ENCODE measurements at regions not wholly inside any gene's neighbourhood (a gene's known extent, or its start where the extent isn't known, plus 50 kb on each side); places are given as distances from the start of the nearest gene placed in this dataset.
A peak's percentile ranks its signal among the peaks of the same experiment; 100 is the strongest.

- Mint-ChIP-seq H3K4me1 (peaks cover 19% of the 10 kb centered on the region), H3K36me3 (ENCODE audit: low read depth) (peaks cover 19% of the 10 kb centered on the region), H3K27me3 (ENCODE audit: insufficient read depth) (no peaks in the 10 kb centered on the region), H3K9me3 (peaks cover 48% of the 10 kb centered on the region), H3K27ac (peak overlapping the region; percentile 53), H3K4me3 (no peak overlapping the region)
- Histone ChIP-seq H3K36me3 (ENCODE audit: control insufficient read depth, insufficient read depth, low read length) (no peaks in the 10 kb centered on the region), H3K9me3 (ENCODE audit: control insufficient read depth, low read length) (peaks cover 32% of the 10 kb centered on the region), H3K27me3 (ENCODE audit: control insufficient read depth, insufficient read depth, low read length, poor library complexity, severe bottlenecking) (no peaks in the 10 kb centered on the region), H3K4me1 (ENCODE audit: control insufficient read depth, insufficient read depth, low read length) (no peaks in the 10 kb centered on the region), H3K27ac (ENCODE audit: low read depth, low read length) (peak overlapping the region; percentile 75), H3K9ac (ENCODE audit: extremely low read depth, low read length, poor library complexity, severe bottlenecking) (no peak overlapping the region), H3K4me3 (ENCODE audit: low read length) (no peak overlapping the region)
- DNase-seq: peak; percentile 51
- 44% methylated on average over 2 of the region's 2 CpGs; no CpG with 5 or more reads in 1 of the 2 experiments for whole genome bisulfite sequencing, 2 experiments (ENCODE audit: insufficient coverage in 1 of 2, insufficient read length in 1 of 2)
- TF ChIP-seq, protein P1, sequence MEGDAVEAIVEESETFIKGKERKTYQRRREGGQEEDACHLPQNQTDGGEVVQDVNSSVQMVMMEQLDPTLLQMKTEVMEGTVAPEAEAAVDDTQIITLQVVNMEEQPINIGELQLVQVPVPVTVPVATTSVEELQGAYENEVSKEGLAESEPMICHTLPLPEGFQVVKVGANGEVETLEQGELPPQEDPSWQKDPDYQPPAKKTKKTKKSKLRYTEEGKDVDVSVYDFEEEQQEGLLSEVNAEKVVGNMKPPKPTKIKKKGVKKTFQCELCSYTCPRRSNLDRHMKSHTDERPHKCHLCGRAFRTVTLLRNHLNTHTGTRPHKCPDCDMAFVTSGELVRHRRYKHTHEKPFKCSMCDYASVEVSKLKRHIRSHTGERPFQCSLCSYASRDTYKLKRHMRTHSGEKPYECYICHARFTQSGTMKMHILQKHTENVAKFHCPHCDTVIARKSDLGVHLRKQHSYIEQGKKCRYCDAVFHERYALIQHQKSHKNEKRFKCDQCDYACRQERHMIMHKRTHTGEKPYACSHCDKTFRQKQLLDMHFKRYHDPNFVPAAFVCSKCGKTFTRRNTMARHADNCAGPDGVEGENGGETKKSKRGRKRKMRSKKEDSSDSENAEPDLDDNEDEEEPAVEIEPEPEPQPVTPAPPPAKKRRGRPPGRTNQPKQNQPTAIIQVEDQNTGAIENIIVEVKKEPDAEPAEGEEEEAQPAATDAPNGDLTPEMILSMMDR (conservative IDR thresholded peaks at IDR 0.05): no peak
Observed at GRCh38 chr6:140436023-140436811, 1061.8 kb upstream of the CITED2 start.

DNA sequence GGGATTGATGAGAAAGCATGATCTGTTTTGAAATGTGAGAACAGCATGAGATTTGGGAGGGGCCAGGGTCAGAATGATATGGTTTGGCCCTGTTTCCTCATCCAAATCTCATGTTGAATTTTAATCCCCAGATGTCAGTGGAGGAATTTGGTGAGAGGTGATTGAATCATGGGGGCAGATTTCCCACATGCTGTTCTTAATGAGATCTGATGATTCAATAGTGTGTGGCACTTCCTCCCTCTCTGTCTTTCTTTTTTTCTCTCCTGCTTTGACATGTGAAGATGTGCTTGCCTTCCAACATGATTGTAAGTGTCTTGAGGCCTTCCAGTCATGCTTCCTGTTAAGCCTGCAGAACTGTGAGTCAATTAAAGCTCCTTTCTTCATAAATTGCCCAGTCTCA, 1060.3 kb upstream of the CITED2 start:
- Mint-ChIP-seq H3K27ac (no peak overlapping the region), H3K4me3 (no peak overlapping the region), H3K27me3 (ENCODE audit: insufficient read depth) (no peaks in the 10 kb centered on the region), H3K36me3 (ENCODE audit: low read depth) (peaks cover 19% of the 10 kb centered on the region), H3K9me3 (peaks cover 48% of the 10 kb centered on the region), H3K4me1 (peaks cover 9% of the 10 kb centered on the region)
- no peak overlapping the region for H3K27ac ChIP-seq (ENCODE audit: low read depth, low read length)
- no peak for DNase-seq
- H3K4me1 ChIP-seq (ENCODE audit: control insufficient read depth, insufficient read depth, low read length): no peaks in the 10 kb centered on the region
- no peaks in the 10 kb centered on the region for H3K36me3 ChIP-seq (ENCODE audit: control insufficient read depth, insufficient read depth, low read length)
- H3K9ac ChIP-seq (ENCODE audit: extremely low read depth, low read length, poor library complexity, severe bottlenecking): no peak overlapping the region
- H3K27me3 ChIP-seq (ENCODE audit: control insufficient read depth, insufficient read depth, low read length, poor library complexity, severe bottlenecking): no peaks in the 10 kb centered on the region
- peaks cover 32% of the 10 kb centered on the region for H3K9me3 ChIP-seq (ENCODE audit: control insufficient read depth, low read length)
- TF ChIP-seq, protein P1 (conservative IDR thresholded peaks at IDR 0.05): no peak
- no peak overlapping the region for H3K4me3 ChIP-seq (ENCODE audit: low read length)

GRCh38 chr6:140433072-140433471, 1058.6 kb upstream of the CITED2 start:
- WGBS, 2 experiments (ENCODE audit: insufficient coverage in 1 of 2, insufficient read length in 1 of 2): 88 to 91% methylated on average over 3 to 4 of the region's 4 CpGs
- no peak overlapping the region for H3K9ac ChIP-seq (ENCODE audit: extremely low read depth, low read length, poor library complexity, severe bottlenecking)
- no peak for DNase-seq
- no peak overlapping the region for H3K27ac ChIP-seq (ENCODE audit: low read depth, low read length)
- no peaks in the 10 kb centered on the region for H3K27me3 ChIP-seq (ENCODE audit: control insufficient read depth, insufficient read depth, low read length, poor library complexity, severe bottlenecking)
- peaks cover 32% of the 10 kb centered on the region for H3K9me3 ChIP-seq (ENCODE audit: control insufficient read depth, low read length)
- H3K9me3 Mint-ChIP-seq: peaks cover 48% of the 10 kb centered on the region
- no peak overlapping the region for H3K27ac Mint-ChIP-seq
- H3K4me1 Mint-ChIP-seq: peaks cover 9% of the 10 kb centered on the region
- H3K4me3 Mint-ChIP-seq: no peak overlapping the region
- no peaks in the 10 kb centered on the region for H3K4me1 ChIP-seq (ENCODE audit: control insufficient read depth, insufficient read depth, low read length)
- H3K36me3 ChIP-seq (ENCODE audit: control insufficient read depth, insufficient read depth, low read length): no peaks in the 10 kb centered on the region
- H3K27me3 Mint-ChIP-seq (ENCODE audit: insufficient read depth): no peaks in the 10 kb centered on the region
- H3K36me3 Mint-ChIP-seq (ENCODE audit: low read depth): peaks cover 19% of the 10 kb centered on the region
- TF ChIP-seq, protein P1 (conservative IDR thresholded peaks at IDR 0.05): no peak
- peak overlapping the region; percentile 47 for H3K4me3 ChIP-seq (ENCODE audit: low read length)

Measured in endodermal cell (in vitro differentiated cells).